Activated T-cell treated with anti-CD3 and anti-CD28 coated beads, Interleukin-2, amount 50 U/mL, for 24 hours (primary cell): ENCODE measurements at regions not wholly inside any gene's neighbourhood (a gene's known extent, or its start where the extent isn't known, plus 50 kb on each side); places are given as distances from the start of the nearest gene placed in this dataset.

Source experiments
- DNase-seq: peaks from one replicate; pipeline ENCODE4 v3.0.0-alpha.2; 2020
- H3K27ac Mint-ChIP-seq: 2 replicates; pipeline ENCODE4 v1.8.0; 2020; ENCODE audit warnings: mild to moderate bottlenecking, mixed read lengths
- H3K27me3 Mint-ChIP-seq: 2 replicates; pipeline ENCODE4 v1.8.0; 2020; ENCODE audit warnings: mixed read lengths
- H3K36me3 Mint-ChIP-seq: 2 replicates; pipeline ENCODE4 v1.8.0; 2020; ENCODE audit warnings: low read depth, mixed read lengths
- H3K4me1 Mint-ChIP-seq: 2 replicates; pipeline ENCODE4 v1.8.0; 2020; ENCODE audit warnings: low read depth, mixed read lengths
- H3K4me3 Mint-ChIP-seq: 2 replicates; pipeline ENCODE4 v1.8.0; 2020; ENCODE audit warnings: mild to moderate bottlenecking, moderate library complexity, mixed read lengths
- H3K9me3 Mint-ChIP-seq: 2 replicates; pipeline ENCODE4 v1.8.0; 2020; ENCODE audit warnings: mixed read lengths

DNA sequence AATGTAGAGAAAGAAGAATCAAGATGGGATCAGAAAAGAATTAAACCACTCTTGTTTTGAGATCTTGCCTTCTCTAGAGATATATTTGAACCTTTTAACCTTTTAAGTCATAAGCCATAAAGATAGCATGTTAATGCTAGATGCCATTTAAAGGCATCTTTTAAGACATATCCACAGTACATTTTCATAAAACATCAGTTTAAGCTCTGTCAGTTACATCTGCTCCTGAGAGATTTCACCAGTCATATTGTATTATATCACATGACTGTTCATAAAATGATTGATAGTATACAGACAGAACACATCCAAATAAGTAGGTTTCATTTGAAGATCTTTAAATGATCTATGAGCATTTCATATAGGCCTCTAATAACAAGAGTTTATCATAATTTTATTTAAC, 1238.5 kb downstream of the SLC16A7 start:
- H3K27ac Mint-ChIP-seq = no peak overlapping the region
- no peaks in the 10 kb centered on the region for H3K27me3 Mint-ChIP-seq
- H3K4me3 Mint-ChIP-seq = no peak overlapping the region
- no peak for DNase-seq
- no peaks in the 10 kb centered on the region for H3K36me3 Mint-ChIP-seq
- H3K4me1 Mint-ChIP-seq = no peaks in the 10 kb centered on the region
- H3K9me3 Mint-ChIP-seq = no peaks in the 10 kb centered on the region

DNA sequence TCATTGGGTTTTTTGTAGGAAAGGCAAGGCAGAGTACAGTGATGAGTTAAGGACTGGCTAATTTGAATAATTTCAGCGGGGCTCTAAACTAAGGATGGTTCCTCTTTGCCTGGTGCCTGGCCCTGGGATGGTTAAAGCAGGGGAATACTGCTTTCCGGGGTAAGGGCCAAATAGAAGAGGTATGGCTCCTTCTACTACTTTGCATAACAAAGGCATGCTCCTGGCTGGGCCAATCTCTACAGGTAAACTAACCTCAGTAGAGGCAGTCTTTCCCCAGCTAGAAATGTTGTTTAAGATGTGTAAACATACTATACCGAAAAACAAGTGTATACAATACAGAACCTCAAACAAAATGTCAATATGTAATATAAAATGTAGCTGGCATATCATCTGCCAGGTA, 1239.0 kb downstream of the SLC16A7 start:
- no peak overlapping the region for H3K27ac Mint-ChIP-seq
- DNase-seq = no peak
- no peak overlapping the region for H3K4me3 Mint-ChIP-seq
- no peaks in the 10 kb centered on the region for H3K4me1 Mint-ChIP-seq
- no peaks in the 10 kb centered on the region for H3K36me3 Mint-ChIP-seq
- no peaks in the 10 kb centered on the region for H3K27me3 Mint-ChIP-seq
- H3K9me3 Mint-ChIP-seq = no peaks in the 10 kb centered on the region

DNA sequence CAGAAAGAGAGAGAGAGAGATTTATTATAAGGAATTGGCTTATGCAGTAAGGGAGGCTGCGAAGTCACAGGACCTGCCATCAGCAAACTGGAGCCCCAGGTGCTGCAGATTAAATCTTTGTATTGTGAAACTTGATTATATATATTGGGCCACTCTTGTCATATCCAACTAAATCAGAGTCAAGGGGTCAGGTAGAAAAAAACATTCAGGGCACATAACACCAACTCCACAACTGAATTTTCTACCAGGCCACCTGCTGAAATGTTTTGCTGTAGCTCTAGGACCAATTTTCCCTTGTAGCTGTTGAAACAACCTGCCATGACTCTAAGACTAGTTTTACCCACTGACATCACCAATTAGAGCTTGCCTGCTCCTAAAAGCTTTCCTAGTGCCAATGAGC, 1240.8 kb downstream of the SLC16A7 start:
- Mint-ChIP-seq H3K27me3 (no peaks in the 10 kb centered on the region), H3K4me3 (no peak overlapping the region), H3K27ac (no peak overlapping the region), H3K36me3 (no peaks in the 10 kb centered on the region), H3K9me3 (no peaks in the 10 kb centered on the region), H3K4me1 (no peaks in the 10 kb centered on the region)
- DNase-seq = no peak

DNA sequence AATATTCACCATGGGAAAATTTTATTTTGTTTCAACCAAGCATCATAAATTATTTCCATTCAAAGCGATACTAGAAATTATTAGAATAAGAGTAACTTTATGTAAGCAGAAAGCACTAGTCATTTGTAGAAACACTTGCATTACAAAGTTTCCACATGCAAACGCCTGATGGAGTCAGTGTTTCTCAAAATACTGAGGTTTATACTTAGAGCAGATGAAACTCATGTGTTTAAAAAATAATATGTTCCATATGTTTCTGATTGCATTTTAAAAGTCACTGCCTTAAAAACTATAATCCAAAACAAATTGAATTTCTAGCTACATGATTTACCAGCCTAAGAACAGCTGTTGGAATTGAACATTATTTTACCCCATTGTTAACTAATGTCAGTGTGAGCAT, 1246.4 kb downstream of the SLC16A7 start:
- no peaks in the 10 kb centered on the region for H3K9me3 Mint-ChIP-seq
- no peaks in the 10 kb centered on the region for H3K27me3 Mint-ChIP-seq
- no peak for DNase-seq
- H3K36me3 Mint-ChIP-seq = no peaks in the 10 kb centered on the region
- H3K4me3 Mint-ChIP-seq = no peak overlapping the region
- no peaks in the 10 kb centered on the region for H3K4me1 Mint-ChIP-seq
- H3K27ac Mint-ChIP-seq = no peak overlapping the region

DNA sequence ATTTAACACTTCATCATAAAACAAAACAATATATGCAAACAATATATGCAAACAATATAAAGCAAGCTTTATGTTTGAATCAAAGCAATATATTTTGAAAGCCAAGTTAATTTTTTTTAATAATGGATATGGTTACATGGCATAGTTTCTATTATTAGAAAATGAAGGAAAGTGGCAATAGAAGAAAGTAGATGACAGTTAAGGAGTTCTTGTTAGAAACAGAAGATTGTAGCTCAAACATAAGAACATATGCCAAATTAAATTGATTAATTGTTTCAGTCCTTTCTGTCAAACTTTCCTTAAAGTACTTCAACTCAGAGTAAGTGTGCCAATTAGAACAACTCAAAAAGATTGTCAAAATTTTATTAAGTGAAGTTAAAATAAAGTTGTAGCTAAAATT, 1248.3 kb downstream of the SLC16A7 start:
- no peak overlapping the region for H3K4me3 Mint-ChIP-seq
- no peak overlapping the region for H3K27ac Mint-ChIP-seq
- no peak for DNase-seq
- H3K36me3 Mint-ChIP-seq = no peaks in the 10 kb centered on the region
- H3K27me3 Mint-ChIP-seq = no peaks in the 10 kb centered on the region
- no peaks in the 10 kb centered on the region for H3K4me1 Mint-ChIP-seq
- peaks cover 3% of the 10 kb centered on the region for H3K9me3 Mint-ChIP-seq

DNA sequence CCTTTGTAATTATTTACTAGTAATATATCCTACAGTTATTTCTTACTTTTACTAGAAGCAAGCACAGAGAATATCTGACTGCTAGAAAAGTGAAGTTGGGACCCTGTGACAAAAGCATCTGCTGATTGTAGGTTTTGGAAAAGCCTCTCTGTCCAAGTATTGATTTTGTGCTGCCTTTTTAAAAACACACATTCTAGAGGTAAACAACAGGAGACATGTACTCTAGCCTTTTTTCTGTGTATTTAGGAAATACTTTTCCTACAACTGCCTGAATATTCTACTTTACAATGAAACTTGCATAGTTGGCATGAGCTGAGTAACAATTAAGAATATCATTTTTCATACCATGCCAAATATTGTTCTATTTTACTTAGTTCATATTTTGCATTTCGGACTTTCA, 1249.0 kb downstream of the SLC16A7 start:
- no peak overlapping the region for H3K4me3 Mint-ChIP-seq
- H3K27ac Mint-ChIP-seq = no peak overlapping the region
- H3K36me3 Mint-ChIP-seq = no peaks in the 10 kb centered on the region
- peaks cover 5% of the 10 kb centered on the region for H3K9me3 Mint-ChIP-seq
- DNase-seq = no peak
- no peaks in the 10 kb centered on the region for H3K4me1 Mint-ChIP-seq
- no peaks in the 10 kb centered on the region for H3K27me3 Mint-ChIP-seq

DNA sequence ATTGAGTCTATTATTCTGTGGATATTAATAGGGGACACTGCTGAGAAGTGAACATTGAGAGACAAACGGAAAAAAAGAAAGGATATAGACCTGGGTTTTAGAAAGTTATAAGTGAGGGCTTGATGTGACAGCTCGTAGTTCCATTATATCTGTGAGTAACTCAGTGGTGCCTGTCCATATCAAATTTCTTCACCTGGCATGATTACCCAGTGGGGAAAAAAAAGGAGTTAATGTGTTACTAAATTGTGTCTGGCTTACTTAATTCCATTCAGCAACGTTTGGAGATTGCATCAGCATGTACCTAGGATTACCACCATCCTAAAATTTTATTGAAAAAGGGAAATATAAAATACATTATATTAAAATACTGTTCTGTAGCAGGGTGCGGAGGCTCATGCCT, 1249.9 kb downstream of the SLC16A7 start:
- H3K27me3 Mint-ChIP-seq = no peaks in the 10 kb centered on the region
- no peak for DNase-seq
- no peaks in the 10 kb centered on the region for H3K4me1 Mint-ChIP-seq
- H3K27ac Mint-ChIP-seq = no peak overlapping the region
- peaks cover 5% of the 10 kb centered on the region for H3K9me3 Mint-ChIP-seq
- H3K4me3 Mint-ChIP-seq = no peak overlapping the region
- no peaks in the 10 kb centered on the region for H3K36me3 Mint-ChIP-seq

DNA sequence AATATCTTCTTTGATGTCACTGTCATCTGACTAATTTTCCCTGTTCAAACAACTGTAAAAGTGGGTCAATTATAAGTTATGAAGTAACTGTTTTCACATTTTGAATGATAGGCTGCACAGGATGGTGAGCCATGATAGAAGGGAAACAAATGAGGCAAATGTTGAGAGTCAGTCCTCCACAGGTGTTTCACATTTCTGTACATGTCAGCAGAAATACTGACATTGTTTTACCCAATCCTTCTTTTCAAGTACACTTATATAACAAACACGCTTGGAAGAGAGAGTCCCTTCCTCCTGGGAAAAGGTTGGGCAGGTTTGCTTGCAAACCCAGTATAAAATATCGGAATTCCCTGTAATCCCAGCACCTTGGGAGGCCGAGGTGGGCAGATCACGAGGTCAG, 1251.5 kb downstream of the SLC16A7 start:
- DNase-seq = no peak
- Mint-ChIP-seq H3K27ac (no peak overlapping the region), H3K4me1 (no peaks in the 10 kb centered on the region), H3K36me3 (no peaks in the 10 kb centered on the region), H3K4me3 (no peak overlapping the region), H3K27me3 (no peaks in the 10 kb centered on the region), H3K9me3 (peaks cover 7% of the 10 kb centered on the region)

DNA sequence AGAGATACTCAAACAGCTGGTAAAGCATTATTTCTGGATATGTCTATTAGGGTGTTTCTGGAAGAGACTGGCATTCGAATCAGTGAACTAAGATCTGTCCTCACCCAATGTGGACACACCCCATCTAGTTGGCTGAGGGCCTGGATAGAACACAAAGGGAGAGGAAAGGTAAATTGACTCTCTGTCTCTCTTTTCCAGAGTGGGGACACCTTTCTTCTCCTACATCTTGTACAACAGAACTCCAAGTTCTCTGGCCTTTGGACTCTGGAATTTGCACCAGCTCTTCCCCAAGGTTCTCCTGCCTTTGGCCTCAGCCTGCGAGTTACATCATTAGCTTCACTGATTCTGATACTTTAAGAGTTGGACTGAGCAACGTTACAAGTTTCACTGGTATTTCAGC, 1253.9 kb downstream of the SLC16A7 start:
- H3K36me3 Mint-ChIP-seq = no peaks in the 10 kb centered on the region
- no peaks in the 10 kb centered on the region for H3K4me1 Mint-ChIP-seq
- no peak overlapping the region for H3K27ac Mint-ChIP-seq
- H3K4me3 Mint-ChIP-seq = no peak overlapping the region
- peaks cover 8% of the 10 kb centered on the region for H3K9me3 Mint-ChIP-seq
- no peaks in the 10 kb centered on the region for H3K27me3 Mint-ChIP-seq
- no peak for DNase-seq

DNA sequence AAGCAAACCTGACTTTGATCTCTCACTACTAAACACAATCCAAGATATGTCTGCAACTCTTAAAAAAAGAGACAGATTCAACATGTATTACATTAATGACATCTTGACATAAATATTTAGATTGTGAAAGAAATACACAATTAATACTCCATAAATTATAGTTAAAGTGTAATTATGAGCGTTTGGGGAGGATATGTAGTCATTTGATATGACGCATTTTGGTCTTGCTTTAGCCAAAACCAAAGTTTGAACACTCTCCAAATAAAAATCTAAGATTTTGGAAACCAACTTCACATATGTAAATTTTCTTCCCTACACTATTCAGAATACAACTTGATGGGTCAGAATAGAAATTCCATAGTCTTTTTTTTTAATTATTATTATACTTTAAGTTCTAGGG, 1257.6 kb downstream of the SLC16A7 start:
- H3K4me3 Mint-ChIP-seq = no peak overlapping the region
- H3K27ac Mint-ChIP-seq = no peak overlapping the region
- no peaks in the 10 kb centered on the region for H3K4me1 Mint-ChIP-seq
- H3K9me3 Mint-ChIP-seq = peaks cover 7% of the 10 kb centered on the region
- no peaks in the 10 kb centered on the region for H3K36me3 Mint-ChIP-seq
- no peaks in the 10 kb centered on the region for H3K27me3 Mint-ChIP-seq
- no peak for DNase-seq

DNA sequence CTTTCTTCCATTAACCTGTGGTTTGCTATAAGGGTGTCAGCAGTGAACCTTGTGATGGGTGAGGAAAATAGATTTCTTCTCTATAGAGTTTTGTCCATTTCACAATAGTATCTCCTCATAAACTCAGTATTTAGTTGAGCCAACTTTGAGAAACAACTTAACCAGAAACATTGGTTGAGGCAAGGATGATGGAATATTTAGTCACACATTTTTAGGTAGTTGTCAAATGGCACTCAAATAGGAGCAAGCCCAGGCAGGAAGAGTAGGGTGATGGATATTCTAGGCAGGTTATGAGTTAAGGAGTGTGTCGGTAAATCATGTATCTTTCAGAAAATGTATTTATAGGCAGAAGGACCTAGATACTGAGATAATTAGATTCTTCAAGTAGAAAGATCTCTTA, 1267.6 kb downstream of the SLC16A7 start:
- no peaks in the 10 kb centered on the region for H3K27me3 Mint-ChIP-seq
- no peaks in the 10 kb centered on the region for H3K4me1 Mint-ChIP-seq

DNA sequence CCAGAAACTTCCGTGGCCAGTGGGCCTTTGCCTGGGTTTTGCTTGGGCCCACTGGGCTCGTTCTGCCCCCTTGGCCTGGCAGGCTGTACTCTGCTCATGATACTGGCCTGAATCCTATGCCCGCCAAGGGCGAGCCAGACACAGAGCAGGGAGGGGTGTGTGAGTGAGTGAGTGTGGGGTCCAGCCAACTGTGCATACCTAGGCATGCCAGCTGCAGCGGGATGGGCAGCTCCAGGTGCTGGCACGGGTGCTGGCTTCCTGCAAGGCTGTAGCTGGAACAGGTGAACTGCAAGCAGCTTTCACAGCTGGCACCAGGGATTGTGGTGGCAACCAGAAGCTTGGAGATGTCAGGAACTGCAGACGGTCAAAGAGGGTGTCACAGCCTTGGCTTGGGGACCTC, 1276.4 kb downstream of the SLC16A7 start:
- no peak overlapping the region for H3K27ac Mint-ChIP-seq

More for the DNA sequence above, 1267.6 kb downstream of the SLC16A7 start:
- Mint-ChIP-seq H3K36me3 (no peaks in the 10 kb centered on the region), H3K27ac (no peak overlapping the region), H3K4me3 (no peak overlapping the region), H3K9me3 (peaks cover 2% of the 10 kb centered on the region)
- no peak for DNase-seq

DNA sequence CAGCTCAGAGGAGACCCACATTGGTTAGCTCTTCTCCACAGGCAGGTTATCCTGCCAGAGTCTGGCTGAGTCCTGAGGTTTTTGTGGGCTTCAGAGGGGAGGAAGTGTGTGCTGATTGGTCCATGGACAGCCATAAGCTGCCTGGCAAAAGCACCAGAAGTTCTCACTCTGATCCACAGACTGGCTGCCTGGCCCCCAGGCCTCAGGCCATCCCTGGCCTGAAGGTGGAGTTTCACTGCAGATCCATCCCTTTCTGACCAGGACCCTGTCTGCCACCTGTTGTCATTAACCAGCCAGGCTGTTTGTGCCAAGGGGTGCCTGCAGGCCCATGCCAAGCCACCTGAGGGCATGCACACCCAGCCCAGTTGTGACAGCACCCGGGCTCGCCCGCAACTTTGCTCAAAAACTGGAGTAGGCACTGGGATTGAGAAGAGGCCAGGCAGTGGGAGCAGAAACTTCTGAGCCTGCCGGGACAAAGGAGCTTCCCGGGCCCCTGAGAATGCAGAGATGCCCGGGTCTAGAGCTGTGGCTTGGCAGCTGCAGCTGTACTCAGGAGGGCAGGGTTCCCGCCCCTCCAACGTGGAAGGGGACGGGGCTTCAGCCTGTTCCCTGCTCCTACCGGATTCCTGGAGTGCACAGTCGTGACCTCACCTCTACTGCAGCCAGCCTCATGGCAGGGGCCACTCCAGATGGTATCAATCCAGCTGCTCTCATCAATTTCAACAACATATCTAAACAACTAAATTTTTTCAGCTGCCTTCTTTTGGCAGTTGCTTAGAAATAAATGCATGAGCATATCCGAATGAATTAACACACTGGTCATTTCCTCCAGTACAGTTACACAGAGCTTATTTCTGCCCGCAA, 1277.3 kb downstream of the SLC16A7 start:
- Mint-ChIP-seq H3K36me3 (no peaks in the 10 kb centered on the region), H3K4me1 (no peaks in the 10 kb centered on the region), H3K27ac (no peak overlapping the region), H3K4me3 (no peak overlapping the region), H3K9me3 (peaks cover 2% of the 10 kb centered on the region), H3K27me3 (no peaks in the 10 kb centered on the region)
- DNase-seq = no peak

More for the DNA sequence above, 1276.4 kb downstream of the SLC16A7 start:
- Mint-ChIP-seq H3K27me3 (no peaks in the 10 kb centered on the region), H3K9me3 (peaks cover 2% of the 10 kb centered on the region), H3K36me3 (no peaks in the 10 kb centered on the region), H3K4me1 (no peaks in the 10 kb centered on the region), H3K4me3 (no peak overlapping the region)
- DNase-seq = no peak

DNA sequence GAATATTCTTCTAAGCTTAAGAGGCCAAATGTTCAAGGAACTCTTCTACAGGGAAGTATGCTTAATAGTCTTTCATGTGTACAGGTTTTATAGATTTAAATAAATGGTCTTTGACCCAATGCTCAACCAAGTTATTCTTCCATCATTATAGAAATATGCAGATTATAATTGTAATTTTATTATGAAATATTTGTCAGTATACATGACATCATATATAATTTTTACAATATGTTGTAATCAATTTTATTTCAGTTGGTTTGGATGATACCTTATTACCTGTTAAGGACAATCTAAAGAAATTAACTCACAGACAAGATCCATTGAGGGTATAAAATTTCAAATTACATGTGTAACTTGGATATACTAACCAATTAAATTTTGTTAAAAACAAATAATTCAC, 1278.3 kb downstream of the SLC16A7 start:
- Mint-ChIP-seq H3K9me3 (peaks cover 2% of the 10 kb centered on the region), H3K4me3 (no peak overlapping the region), H3K36me3 (no peaks in the 10 kb centered on the region), H3K27me3 (no peaks in the 10 kb centered on the region), H3K4me1 (no peaks in the 10 kb centered on the region), H3K27ac (no peak overlapping the region)
- DNase-seq = no peak

DNA sequence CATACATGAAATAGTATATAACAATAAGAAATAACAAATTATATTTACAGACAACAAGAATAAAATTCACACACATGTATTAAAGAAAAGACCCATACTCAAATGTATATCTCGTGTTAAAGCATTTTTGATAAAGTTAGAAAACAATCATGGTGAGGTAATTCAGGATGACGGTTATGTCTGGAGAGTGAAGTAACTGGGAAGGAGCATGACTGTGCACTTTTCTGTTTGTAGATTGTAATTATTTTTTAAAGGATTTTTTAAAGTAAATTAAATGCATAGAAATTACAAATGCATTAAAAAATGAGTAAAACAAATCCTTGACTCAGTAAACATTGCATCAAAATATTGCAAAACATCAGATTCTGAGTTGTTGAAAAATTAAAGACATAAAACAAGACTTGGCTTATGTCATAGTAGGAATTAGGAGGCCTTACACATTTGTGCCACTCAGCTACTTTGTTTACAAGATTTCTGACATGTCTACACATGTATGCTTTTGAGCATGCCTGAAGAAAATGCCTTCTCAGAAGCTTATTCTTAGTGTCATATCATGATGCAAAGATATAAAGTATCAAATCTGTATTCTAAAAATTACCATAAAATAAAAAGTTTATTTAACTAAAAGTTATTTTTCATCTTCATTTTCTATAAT, 1325.1 kb downstream of the SLC16A7 start:
- H3K27me3 Mint-ChIP-seq = no peaks in the 10 kb centered on the region
- H3K27ac Mint-ChIP-seq = no peak overlapping the region

More for the DNA sequence above, 1325.1 kb downstream of the SLC16A7 start:
- no peak overlapping the region for H3K4me3 Mint-ChIP-seq
- no peak for DNase-seq
- no peaks in the 10 kb centered on the region for H3K4me1 Mint-ChIP-seq
- H3K36me3 Mint-ChIP-seq = no peaks in the 10 kb centered on the region
- H3K9me3 Mint-ChIP-seq = peaks cover 2% of the 10 kb centered on the region
